ENCODE measurements at regions not wholly inside any gene's neighbourhood (a gene's known extent, or its start where the extent isn't known, plus 50 kb on each side); places are given as distances from the start of the nearest gene placed in this dataset.

GRCh38 chr10:83809001-83809400 lies 330.3 kb upstream of the GHITM start:
- no peak for TF ChIP-seq CTCF (IDR thresholded peaks at IDR 0.05; ENCODE audit: insufficient read depth, low read length, poor library complexity, severe bottlenecking)
- no peak for TF ChIP-seq EZH2phosphoT487 (conservative IDR thresholded peaks at IDR 0.05; ENCODE audit: low read length)

Data from SU-DHL-6 (cell line).